ENCODE measurements at regions not wholly inside any gene's neighbourhood (a gene's known extent, or its start where the extent isn't known, plus 50 kb on each side); places are given as distances from the start of the nearest gene placed in this dataset.

DNA sequence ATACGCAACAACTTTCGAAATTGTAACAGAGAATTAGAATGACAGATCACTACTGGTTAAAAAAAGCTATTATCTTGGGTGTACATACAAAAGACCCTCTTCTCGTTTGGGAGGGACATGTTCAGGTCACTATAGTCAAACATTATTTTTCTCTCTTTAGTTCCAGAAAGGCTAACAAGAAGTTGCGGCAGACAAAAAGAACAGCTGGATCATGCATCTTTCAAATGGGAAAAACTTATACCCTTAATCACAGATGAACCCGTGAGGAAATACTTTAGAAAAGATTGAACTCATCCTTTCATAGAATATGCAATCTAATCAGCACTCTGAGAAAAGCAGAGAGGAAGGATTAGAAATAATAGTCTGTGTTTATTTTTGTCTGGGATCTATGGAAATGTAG lies 72.5 kb downstream of the EVX1 start:
- TF ChIP-seq, protein P1, sequence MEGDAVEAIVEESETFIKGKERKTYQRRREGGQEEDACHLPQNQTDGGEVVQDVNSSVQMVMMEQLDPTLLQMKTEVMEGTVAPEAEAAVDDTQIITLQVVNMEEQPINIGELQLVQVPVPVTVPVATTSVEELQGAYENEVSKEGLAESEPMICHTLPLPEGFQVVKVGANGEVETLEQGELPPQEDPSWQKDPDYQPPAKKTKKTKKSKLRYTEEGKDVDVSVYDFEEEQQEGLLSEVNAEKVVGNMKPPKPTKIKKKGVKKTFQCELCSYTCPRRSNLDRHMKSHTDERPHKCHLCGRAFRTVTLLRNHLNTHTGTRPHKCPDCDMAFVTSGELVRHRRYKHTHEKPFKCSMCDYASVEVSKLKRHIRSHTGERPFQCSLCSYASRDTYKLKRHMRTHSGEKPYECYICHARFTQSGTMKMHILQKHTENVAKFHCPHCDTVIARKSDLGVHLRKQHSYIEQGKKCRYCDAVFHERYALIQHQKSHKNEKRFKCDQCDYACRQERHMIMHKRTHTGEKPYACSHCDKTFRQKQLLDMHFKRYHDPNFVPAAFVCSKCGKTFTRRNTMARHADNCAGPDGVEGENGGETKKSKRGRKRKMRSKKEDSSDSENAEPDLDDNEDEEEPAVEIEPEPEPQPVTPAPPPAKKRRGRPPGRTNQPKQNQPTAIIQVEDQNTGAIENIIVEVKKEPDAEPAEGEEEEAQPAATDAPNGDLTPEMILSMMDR (IDR thresholded peaks at IDR 0.05; ENCODE audit: poor library complexity), result no peak
- TF ChIP-seq EZH2phosphoT487 (IDR thresholded peaks at IDR 0.05; ENCODE audit: low read depth, severe bottlenecking, unreplicated experiment), result no peak

Data from hepatocyte (in vitro differentiated cells).